NCI-H510A (cell line): ENCODE measurements at regions not wholly inside any gene's neighbourhood (a gene's known extent, or its start where the extent isn't known, plus 50 kb on each side); places are given as distances from the start of the nearest gene placed in this dataset.
A peak's percentile ranks its signal among the peaks of the same experiment; 100 is the strongest.

Experiments
- DNase-seq: peaks from one replicate; lab custom pipeline; 2025; lab: John Stamatoyannopoulos, UW

DNA sequence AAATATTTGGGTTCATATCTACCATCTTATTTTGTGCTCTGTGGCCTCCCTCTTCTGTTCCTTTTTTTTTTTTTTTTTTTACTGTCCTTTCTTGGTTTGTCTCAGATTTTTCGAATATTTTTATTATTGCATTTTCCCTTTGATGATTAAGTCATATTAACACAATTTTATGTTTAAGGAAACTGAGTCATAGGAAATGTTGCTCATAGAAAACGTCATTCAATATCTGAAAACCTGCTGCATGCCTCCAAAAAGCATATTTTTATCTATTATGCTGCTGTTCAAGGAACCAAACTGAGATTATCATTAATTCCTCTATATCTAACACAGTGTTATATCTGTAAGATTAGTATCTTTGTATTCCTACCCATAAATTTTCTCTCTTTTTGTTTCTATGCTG, 614.3 kb upstream of the SLC8A1 start:
- no peak for DNase-seq

DNA sequence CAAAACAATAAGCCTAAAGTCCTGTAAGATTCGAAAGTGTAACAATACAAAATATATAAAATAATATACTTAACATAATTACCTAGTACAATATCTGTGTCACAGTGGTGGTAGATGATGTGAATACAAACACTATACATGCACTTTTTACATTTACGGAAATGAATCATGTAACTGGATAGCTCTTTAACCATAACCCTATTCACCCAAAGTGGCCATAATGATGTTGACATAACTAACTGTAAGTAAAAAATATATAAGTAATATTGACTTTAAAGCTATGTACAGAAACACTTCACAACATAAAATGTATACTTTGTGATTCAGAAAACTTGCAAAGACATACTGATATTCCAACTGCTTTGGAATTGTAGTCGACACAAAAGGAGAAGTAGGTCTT, 616.9 kb upstream of the SLC8A1 start:
- DNase-seq: peak; percentile 15

- no peak for DNase-seq
These were observed 626.5 kb upstream of the SLC8A1 start for GRCh38 chr2:41078341-41078740.

- DNase-seq: no peak
These were observed 627.1 kb upstream of the SLC8A1 start for GRCh38 chr2:41079011-41079410.

GRCh38 chr2:41084321-41084720, 632.4 kb upstream of the SLC8A1 start:
- no peak for DNase-seq

DNA sequence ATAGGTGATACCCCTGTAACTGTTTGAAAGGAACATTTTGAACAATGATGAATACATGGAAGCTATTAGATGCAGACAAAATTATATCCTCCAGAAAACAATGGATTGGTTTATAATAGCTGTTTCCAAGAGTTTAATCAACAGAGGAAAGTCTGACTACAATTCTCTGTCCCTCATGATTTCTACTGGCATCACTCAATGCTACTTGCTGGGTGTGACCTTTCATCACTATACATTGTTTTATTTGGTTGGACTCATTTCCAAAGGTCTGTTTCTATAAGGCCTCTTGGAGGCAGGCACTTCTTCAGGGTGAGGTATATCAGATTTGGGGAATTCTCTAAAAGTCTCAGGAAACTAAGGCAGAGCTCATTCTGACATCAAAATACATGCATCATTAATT, 636.1 kb upstream of the SLC8A1 start:
- no peak for DNase-seq

GRCh38 chr2:41101281-41101680, 649.4 kb upstream of the SLC8A1 start:
- no peak for DNase-seq

DNA sequence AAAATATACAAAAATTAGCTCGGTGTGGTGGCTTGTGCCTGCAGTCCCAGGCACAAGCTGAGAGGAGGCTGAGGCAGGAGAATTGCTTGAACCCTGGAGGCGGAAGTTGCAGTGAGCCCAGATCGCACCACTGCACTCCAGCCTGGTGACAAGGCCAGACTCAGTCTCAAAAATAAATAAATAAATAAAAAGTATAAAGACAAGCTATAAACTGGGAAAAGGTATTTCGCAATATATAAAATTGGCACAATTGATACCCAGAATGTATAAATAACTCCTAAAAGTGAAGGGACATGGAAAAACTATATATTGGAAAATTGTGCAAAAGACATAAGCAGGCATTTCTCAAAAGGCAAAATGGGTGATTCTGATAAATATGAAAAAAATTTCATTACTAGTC, 657.9 kb upstream of the SLC8A1 start:
- no peak for DNase-seq

- no peak for DNase-seq
These were observed 660.1 kb upstream of the SLC8A1 start for GRCh38 chr2:41111836-41112627.

DNA sequence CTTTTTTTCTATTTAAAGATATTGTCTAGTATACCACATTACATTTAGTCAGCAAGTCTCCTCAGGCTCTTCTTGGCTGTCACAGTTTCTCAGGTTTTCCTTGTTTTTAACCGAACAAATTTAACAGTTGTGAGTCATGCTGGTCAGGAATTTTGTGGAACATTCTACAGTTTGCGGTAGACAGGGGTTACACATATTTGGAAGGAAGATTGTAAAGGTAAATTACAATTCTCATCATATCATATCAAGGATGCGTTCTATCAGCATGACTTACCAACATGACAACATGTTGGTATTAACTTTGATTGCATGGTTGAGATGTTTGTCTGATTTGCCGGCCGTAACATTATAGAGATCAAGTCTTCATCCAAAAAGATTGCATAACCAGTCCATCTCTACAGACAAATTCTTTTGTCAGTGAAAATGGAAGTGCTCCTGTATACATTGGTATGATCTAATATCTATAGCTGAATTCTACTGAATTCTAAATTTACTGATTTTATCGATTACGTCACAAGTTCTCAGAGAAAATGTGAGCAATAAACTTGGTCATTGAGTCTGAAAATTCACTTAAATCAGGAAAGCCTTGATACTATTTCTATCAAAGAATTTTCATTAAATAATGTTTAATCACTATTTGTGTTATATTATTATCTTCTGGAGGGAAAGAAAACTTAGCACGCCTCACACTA, 664.4 kb upstream of the SLC8A1 start:
- DNase-seq: no peak

GRCh38 chr2:41119489-41119888, 667.6 kb upstream of the SLC8A1 start:
- DNase-seq: no peak

- no peak for DNase-seq
These were observed 671.5 kb upstream of the SLC8A1 start for GRCh38 chr2:41123341-41123740.

GRCh38 chr2:41127351-41127750, 675.5 kb upstream of the SLC8A1 start:
- no peak for DNase-seq

DNA sequence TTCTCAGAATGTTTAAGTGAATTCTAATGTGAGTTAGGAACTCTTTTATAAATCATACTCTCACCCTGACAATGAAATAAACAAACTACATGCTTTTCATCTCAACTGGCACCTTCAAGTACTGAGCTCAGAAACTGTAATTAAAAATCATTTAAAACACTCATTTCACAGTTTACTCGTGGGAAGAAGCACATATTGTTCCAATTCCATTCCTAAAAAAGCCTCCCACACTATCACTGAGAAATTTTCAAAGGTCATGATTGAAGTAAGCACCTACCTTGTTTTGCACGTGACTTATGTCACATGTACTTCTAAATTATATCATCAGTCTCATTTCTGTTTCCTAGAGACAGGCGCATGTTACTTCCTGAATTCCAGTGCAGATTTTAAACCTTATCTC, 678.1 kb upstream of the SLC8A1 start:
- DNase-seq: no peak

DNA sequence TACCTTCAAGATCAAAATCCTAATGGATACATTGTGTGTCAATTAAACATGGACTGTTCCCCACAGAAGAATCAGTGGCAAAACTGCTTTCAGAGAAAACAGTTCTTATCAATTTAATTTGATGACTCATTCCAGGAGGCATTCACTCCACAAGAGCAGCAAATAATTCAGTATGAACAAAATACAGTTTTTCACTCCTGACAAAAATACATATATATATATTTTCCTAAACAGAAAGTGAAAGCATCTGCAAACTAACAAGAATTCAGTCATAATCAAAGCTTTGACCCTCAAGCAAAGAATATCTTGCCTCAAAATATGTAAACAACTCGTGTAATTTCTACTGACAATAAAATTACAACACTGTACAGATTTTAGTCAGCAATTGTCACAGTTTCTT, 685.1 kb upstream of the SLC8A1 start:
- no peak for DNase-seq

DNA sequence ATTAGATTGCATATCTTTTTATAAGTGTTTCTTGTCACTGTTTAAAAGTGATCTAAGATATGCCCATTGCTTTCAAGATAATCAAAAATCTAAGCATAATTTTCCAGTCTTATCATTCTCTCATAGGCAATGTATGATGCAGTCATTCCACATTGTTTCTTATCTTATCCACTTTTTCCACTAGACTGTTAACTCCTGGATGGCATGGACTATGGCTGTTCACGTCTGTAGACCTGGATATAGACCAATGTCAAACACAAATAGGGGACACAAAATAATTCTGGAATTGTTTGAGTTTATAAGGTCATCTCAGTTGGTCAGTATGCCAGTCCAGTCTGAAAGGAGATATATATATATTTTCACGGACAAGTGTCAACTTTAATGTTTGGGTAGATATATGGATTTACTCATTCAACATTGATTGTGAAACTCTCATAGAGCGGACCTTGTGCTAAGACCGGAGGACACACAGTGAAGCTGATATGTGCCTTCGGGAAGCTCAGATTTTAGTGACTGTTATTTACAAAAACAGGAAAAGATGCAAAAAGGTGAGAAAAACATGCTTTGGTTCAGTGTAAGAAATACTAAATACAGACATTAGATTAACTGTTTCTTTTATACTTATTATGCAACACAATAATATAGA, 689.4 kb upstream of the SLC8A1 start:
- no peak for DNase-seq

DNA sequence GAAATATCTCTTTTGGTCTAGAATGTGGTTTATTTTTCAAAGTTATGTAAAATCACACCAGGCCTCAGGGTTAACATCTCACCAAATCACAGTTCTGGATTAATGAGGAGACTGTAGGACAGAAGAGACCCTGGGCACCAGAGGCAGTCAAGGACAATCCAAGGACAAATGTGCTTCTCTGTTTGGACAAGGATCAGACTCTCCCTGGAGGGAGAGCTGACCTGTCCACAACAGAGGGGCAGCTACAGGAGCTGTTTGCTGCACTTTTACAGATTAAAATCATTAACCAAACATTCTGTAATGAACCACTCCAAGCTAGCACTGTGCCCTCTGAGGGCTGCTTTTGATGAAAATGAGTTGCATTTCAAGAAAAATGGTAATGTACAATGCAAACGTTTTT, 690.6 kb upstream of the SLC8A1 start:
- DNase-seq: no peak

- DNase-seq: no peak
These were observed 693.2 kb upstream of the SLC8A1 start for GRCh38 chr2:41145066-41145465.

DNA sequence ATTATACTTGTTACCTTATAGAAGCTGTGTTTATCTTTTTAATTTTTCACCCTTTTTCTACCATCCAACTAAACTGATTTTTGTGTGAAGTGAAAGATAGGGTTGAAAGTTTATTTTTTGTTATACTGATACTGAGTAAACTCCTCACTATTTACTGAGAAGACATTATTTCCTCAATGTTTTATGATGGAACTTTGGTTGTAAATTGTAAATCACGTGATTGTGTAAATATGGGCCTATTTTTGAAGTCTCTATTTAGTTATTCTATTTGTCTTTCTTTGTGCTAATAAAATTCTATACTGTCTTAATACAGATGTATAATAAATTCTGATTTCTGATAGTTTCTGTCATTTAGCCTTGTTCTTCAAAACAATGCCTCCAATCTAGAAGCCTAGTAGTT, 697.2 kb upstream of the SLC8A1 start:
- no peak for DNase-seq

- DNase-seq: no peak
These were observed 699.9 kb upstream of the SLC8A1 start for GRCh38 chr2:41151746-41152145.

DNA sequence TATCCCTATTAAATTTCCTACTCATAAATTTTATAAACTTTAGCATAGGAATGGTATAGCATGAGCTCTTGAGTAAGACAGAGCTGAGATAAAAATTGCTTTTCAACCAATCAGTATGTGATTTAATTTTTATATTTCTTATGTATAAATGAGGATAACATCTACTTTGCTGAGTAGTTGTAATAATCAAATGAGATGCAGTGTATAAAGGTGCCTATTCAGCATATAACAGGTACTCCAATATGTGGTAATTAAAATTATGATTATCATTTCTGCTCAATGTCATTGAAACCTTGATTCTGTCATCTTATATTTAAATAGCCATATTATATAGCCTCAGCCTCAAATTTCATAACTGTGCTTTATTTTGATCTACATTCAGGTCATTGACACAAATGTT, 700.4 kb upstream of the SLC8A1 start:
- DNase-seq: no peak

GRCh38 chr2:41160439-41160838, 708.5 kb upstream of the SLC8A1 start:
- no peak for DNase-seq

DNA sequence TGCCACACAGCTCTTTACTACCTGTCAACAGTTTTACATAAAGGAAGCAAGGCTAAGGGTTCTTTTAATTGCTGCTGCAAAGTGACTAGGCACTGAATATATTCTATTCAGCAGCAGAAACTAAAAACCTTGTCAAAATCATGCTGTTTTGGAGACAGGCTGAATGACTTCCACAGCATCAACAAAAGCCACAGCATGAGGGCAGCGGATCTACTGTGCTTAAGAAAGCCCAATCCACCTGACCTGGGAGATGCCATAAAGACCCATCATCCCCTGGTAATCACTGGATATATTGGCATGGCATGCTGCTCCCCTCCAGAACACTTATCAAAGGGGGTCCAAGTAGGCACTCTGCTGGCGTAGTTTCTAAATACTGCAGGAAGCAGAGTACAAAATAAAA, 715.1 kb upstream of the SLC8A1 start:
- DNase-seq: no peak
